ENCODE measurements at regions not wholly inside any gene's neighbourhood (a gene's known extent, or its start where the extent isn't known, plus 50 kb on each side); places are given as distances from the start of the nearest gene placed in this dataset.

DNA sequence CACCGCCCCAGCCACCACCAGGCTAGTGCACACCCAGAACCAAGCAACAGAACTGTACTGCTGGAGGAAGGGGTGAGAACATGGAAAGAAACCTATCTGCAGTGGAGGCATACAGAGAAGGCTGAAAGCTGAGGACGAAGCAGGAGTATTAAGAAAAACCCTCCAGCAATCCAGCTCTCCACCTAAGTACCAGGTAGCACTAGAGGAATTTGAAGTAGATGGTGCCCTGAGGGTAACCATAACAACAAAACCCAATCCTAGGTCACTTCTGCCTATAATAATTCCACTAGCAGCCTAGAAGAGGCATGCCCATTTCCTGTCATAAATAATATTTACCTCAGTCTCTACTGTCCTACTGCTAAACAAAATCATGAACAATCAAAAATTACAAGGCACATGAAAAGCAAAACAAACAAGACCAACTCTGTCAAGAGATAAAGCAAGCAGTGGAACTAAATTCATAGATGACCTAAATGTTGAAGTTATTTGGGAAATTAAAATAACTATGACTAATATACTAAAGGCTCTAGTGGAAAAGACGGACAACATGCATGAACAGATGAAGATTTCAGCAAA, 51.1 kb downstream of the HYCC1 start:
- DNase-seq (ENCODE audit: low read depth in 2 of 2): no peak

DNA sequence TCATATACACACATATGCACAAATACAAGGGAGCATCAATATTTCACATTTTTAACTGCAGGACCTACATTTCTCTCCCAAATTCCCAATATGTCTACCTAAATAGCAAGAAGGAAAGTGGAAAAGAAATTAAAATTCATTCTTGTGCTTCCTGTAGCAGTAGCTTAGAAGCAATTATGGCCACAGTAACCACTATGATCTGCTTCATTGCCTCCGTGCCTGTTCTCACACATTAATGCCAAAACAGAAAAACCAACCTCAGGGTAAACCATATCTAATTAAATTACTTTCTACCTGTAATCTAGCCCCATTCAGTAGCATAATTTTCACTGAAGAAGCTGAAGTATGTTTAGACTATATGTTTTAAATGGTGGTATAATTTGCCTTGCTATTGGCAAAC, 55.2 kb downstream of the HYCC1 start:
- DNase-seq (ENCODE audit: low read depth in 2 of 2): no peak

DNA sequence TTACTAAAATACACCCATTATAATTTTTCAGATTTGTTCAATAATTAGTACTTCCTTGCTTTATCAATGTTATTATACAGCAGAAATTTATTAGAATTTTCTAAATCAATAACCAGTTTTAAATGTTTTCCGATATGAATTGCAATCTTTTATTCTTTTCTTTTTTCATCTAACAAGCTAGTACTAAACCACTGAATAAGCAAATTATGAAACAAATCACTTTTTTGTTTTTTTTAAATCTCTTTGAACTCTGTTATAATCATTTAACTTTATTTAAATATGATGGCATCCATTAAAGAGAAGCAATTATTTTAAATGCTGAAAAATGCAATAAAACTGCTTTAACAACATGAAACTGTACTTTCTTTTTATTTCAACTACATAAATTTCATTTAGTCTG, 59.7 kb downstream of the HYCC1 start:
- DNase-seq (ENCODE audit: low read depth in 2 of 2): no peak

DNA sequence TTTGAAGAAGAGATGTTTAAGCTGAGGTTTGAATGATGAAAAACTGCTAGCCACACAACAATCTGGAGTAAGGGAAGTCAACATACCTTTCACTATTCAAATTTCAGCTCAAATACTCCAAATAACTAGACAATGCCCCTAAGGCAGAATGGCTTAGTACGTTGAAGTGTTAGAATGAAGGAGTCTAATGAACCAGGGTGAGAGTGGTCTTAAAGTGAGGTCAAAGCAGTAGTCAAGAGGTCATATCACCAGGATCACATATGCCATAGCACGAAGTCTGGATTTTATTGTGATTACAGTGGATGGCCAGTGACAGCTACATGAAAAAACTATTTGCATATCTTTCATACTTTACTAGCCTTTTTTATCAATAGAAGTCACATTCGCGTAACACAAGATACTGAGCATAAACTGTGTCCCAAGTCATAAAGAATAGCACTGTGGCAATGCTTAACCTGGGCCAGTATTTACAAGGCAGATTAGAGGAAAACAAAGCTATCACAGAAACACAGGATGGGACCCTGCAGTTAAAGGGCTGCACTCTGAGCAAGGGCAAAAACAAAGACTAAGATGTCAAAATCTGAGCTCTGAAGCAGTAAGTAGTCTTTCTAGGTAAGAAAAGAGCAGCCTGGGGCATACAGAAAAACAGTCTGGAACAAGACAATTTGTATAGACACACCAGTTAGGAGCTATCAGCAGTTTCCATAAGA, 61.5 kb downstream of the HYCC1 start:
- DNase-seq (ENCODE audit: low read depth in 2 of 2): no peak

DNA sequence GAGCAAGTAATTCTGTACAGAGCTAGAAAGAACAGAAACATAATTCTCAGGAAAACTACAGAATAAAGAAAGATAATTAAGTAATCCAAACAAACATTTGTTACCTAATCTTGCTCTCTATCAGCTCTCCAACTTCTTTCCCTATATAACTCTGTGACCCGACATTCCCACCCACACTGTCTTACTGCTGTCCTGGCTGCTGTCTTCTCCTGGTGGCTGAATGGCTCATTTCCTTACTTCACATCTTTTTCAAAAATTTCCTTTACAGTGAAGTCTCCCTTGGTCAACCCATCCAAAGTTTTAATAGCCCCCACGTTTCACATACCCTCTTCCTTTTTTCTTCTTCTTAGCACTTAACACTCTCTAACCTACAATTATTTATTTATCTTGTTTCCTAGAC, 64.0 kb downstream of the HYCC1 start:
- DNase-seq (ENCODE audit: low read depth in 2 of 2): no peak

DNA sequence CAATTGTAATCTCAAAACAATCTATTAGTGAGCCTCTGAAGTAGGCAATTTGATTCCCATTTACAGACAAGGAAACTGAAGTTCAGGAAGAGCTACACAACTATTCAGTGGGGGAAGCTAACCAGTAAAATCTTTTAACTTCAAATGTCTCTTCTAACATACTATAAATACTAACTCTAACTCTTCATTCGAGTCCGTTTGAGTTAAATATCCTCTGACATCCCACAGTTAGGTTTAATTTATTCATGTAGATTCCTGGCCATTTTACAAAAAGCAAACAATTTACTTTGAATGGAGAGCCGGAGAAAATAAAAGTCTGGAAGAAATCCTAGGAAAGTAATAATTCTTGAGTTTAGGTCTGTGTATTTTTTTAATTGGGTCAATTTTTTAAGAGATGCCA, 64.7 kb downstream of the HYCC1 start:
- DNase-seq (ENCODE audit: low read depth in 2 of 2): no peak

DNA sequence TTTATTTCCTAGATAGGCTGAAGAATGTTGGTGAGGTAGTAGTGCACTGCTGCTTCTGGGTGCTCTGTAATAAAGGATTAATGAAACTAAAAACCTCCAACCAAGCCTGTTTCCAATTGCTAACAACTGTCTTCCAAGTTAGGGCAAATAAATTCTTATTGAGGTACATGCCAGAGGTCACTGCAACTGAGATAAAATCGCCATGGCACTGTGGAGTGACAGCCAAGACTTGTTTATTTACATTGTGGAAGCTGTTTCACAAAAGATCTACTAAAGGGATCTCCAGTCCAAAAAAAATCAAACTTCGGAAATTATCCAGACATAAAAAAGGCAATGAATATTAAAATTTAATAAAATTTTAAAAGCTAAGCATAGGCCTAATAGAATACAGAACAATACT, 65.2 kb downstream of the HYCC1 start:
- no peak for DNase-seq (ENCODE audit: low read depth in 2 of 2)

DNA sequence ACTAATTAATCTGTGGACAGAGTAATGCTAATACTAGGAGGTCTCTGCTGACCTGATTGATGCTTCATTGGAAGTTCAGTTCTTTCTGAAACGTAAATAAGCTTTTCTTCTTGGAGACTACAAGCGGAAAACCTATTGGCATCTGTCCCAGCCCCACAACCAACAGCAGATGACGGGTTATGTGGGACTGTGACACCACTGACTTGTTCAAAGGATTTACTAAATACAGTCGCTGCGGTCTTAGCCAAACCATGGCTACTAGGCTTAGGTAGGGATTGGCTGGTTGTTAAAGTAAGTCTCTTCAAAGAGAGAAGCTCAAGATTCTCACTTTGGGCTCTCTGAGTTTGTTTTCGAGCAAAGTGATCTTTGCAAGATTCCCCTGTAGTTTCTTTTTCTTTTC, 68.3 kb downstream of the HYCC1 start:
- DNase-seq (ENCODE audit: low read depth in 2 of 2): no peak

DNA sequence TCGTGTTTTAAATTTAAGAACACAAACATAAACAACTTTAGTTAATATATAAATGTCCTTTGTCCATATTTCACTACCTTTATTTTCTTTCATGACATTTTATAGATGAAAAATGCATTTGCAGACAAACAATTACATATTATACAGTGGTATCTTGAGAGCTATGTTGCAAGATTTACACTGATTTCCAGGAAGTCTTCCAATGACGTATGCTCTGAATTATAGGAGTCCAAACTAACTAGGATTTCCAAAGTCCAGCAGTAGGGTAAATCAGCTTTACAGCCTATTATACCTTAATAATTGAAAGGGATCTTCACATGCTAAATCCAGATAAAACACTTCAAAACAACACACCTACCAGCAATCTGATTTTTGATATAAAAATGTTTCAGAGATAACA, 69.4 kb downstream of the HYCC1 start:
- no peak for DNase-seq (ENCODE audit: low read depth in 2 of 2)

DNA sequence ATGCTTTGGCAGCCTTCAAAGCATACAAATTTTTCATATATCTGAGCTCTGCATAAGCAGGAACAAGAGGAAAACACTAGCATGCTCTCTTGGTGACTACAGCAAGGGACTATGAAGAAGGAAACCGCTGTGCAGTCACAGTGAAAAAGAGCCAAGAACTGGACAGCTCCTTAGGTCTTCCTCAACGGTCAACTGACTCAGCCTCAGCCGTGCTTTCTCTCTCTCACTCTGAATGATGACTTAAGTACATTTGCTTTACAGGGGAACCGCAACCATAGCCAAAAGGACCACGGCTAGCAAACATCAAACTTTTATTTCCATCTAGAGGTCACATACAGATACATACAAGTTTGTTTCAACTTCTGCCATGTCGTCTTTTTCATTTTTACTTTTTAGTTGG, 69.9 kb downstream of the HYCC1 start:
- DNase-seq (ENCODE audit: low read depth in 2 of 2): no peak

DNA sequence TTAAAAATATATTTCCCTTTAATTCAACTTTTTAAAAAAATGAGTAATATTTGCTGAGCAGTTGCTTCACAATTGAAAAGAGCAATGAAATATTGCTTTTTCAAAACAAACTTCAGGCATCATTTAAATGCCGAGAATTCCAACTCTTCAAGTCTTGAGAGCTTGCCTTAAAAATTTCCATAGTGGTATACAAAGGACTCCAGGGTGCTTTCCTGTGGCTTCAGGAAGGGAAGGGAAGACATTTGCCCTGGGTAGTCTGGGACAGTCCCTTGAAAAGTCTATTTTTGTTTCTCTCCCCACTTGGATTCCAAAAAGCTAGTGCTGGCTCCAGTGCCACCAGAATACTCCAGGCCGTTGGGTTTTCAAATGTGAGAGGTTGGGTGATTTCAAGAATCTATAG, 71.7 kb downstream of the HYCC1 start:
- no peak for DNase-seq (ENCODE audit: low read depth in 2 of 2)

DNA sequence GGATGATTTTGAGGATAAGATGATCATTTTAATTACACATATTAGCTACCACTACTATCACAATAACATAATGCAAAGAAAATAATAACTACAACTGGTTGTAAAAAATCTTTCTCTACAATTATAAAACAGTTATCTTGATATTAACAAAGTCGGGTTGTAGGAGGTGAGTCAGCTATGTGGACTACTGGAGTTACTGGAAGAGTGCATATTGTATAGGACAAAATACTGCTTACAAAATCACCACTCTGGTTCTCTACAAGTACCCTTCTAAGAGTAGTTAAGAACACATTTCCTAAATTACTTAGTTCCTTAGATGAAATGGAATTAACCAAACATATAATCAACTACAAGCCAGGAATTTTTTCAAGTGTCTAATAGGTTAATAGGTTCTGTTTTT, 74.1 kb downstream of the HYCC1 start:
- no peak for DNase-seq (ENCODE audit: low read depth in 2 of 2)

DNA sequence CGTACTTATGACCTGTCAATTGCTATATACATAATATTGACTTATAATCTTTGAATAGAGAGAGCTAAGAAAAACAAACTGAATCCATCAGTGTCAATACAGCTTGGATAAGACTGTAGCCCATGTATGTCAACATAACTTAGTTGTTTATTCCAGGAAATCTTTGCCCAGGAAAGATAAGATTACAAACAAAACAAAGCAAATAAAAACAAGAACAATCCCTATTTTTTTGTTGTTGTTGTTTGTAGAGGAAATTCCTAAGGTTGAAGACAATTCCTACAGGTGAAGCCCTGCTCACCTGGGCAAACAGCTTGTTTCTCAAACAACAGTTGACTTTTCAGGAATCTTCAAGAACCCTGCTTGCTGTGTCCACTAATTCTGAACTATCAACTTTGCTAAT, 76.0 kb downstream of the HYCC1 start:
- DNase-seq (ENCODE audit: low read depth in 2 of 2): no peak

DNA sequence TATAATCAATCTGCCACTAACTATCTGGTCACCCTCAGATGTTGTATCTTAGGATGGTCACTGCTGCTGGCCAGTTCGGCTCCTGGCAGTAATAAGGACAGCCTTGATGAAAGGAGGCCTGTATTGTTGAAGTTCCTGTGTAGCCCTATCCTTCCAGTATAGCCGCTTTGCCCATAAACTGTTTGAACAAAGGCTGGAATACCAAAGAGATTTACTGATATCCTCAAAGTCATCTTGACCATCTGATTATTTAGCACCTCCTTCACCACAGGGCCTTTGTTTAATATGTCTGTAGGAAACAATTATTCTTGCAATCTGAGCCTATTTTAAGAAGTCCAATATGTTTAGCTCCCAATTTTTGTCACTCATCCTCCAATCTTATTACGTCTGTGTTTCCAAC, 77.7 kb downstream of the HYCC1 start:
- no peak for DNase-seq (ENCODE audit: low read depth in 2 of 2)

DNA sequence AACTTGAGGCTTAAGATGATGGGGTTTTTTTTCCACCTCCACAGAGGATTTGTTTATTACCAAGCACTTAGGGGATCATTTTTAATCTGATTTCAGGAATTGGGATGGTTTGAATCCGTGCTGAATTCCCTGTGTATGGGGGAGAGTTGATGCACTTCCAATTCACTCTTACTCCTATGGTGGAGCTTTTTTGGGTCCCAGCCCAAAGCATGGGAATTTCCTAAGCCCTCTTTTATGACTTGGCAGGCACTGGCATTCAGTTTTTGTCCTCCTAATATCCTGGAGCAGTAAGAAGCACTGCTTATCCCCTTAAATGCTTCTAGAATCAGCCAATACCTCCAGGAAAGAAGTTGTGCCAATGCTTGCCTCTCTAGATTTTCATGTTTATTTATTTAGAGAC, 78.7 kb downstream of the HYCC1 start:
- DNase-seq (ENCODE audit: low read depth in 2 of 2): no peak

DNA sequence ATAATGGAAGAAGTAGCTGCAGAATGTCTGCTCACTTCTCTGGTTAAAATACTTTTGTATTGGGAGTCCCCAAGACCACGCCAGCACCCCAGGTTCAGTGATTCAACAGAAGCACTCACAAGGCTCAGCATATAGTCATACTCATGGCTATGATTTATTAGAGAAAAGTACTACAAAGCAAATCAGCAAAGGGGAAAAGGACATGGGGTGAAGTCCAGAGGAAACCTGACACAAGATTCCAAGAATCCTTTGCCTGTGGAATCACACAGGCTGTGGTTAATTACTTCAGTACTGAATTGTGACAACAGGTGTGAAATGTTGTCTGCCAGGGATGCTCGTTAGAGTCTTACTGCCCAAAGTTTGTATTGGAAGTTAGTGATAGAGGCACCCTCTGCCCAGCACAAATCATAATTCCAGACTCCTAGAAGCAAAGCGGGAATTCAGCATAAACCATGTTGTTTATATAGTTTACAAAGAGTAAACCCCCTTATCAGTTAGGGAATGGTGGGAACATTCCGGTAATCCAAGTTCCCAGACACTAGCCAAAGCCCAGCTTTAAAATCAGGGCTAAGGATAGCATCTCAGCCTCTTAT, 79.4 kb downstream of the HYCC1 start:
- no peak for DNase-seq (ENCODE audit: low read depth in 2 of 2)

DNA sequence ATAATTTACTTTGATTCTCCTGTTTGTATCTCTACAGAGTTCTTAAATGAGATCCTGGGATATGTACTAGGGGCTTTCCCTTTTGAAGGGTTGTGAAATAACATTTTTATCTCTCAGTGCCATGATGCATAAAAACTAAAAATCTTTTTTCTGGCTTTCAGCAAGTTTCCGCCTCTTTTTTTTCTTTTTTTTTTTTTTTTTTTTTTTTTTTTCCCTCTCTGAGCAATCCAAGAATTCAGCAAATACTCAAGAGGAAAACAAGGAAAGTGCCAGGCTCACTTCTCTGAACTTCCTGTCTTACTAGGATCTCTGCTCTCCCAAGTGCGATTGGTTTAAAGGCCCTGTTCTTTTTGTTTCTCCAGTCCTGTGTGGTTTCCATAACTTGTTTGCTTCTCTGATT, 79.9 kb downstream of the HYCC1 start:
- DNase-seq (ENCODE audit: low read depth in 2 of 2): no peak

DNA sequence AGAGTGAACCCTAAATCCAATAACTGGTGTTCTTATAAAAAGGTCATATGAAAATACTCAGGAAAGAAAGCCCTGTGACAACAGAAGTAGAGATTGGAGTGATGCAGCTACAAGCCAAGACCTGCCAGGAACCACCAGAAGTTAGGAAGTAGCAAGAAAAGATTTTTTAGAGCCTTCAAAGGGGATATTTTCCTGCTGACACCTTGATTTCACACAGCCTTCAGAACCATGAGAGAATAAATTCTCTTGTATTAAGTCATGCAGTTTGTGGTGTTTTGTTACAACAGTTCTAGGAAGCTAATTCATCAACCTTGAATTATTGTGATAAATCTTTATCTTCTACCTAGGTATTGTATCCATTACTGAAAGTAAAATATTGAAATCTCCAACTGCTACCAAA, 81.0 kb downstream of the HYCC1 start:
- DNase-seq (ENCODE audit: low read depth in 2 of 2): no peak

DNA sequence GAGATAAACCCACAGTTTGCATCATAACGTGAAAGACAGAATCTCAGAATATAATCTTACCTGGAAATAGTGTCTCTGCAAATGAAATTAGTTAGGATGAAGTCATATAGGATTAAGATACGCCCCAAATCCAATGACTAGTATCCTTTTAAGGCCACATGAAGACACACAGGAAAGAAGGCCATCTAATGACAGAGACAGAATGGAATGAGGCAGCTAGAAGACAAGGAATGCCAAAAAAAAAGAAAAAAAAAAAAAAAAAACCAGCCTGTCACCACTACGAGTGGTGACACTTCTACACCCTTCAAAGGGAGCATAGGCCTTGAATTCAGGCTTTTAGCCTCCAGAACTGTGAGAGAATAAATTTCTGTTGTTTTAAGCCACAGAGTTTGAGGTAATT, 82.9 kb downstream of the HYCC1 start:
- DNase-seq (ENCODE audit: low read depth in 2 of 2): no peak

DNA sequence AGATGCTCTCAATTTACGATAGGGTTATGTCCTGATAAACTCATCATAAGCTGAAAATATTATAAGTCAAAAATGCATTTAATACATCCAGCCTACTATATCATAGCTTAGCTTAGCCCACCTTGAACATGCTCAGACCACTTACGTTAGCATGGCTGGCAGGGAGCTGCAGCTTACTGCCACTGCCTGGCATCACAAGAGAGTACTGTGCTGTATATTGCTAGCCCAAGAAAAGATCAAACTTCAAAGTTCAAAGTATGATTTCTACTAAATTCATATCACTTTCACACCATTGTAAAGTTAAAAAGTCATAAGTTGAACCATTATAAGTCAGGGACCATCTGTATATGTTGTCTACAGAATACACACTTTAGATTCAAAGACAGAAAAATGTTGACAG, 91.6 kb downstream of the HYCC1 start:
- DNase-seq (ENCODE audit: low read depth in 2 of 2): no peak

DNA sequence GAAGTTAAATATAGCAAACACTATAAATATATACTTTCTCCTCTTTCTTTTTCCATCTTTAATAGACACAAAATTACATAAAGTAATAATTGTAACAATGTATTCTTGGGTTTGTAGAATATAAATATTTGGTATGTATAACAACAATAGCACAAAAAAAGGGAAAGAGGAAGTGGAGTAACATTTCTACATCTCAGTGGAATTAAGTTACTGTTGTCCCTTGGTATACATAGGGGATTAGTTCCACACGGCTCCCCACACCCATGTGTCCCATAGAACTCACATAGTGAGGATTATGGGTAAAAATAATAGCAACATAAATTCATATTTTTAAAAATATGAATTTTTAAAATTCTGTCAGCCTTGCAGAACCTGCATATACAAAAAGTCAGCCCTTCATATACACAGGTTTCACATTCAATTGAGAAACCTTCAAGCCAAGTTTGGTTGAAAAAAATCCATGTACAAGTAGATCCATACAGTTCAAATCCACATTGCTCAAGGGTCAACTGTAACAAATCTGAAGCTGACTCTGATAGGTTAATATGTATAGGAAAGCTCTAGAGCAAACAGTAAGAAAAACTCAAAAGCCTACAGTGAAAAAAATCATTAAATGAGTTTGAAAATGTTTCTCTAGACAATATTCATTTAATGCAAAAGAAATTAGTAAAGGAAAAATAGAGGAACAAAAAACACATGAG, 92.4 kb downstream of the HYCC1 start:
- DNase-seq (ENCODE audit: low read depth in 2 of 2): no peak

DNA sequence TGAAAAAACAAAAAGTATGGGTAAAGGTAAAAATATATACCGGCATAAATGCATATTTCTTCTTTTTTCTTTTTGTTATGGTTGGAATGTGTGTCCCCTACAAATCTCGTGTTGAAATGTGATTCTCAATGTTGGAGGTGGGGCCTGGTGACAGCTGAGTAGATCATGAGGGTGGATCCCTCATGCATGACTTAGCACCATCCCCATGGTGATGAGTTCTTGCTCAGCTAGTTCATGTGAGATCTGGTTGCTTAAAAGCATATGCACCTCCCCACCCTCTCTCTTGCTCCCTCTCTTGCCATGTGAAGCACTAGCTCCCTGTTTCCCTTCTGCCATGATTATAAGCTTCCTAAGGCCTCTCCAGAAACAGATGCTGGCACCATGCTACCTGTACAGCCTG, 93.3 kb downstream of the HYCC1 start:
- DNase-seq (ENCODE audit: low read depth in 2 of 2): no peak

DNA sequence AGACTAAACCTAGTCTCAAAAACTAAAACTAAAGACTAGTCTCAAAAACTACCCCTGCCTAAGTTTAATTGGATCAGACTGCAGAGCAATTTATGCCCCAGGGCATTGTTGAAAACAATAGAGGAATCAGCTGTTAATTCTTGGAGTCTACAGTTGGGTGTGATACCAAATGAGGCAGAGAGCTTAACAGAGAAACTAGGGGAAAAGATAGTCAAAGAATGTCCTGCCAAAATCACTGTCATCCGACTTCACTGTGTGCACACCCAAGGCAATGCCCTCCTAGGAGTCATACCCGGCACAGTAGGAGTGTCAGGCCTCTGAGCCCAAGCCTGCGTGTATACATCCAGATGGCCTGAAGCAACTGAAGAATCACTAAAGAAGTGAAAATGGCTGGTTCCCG, 90.5 kb upstream of the TOMM7 start:
- DNase-seq (ENCODE audit: low read depth in 2 of 2): no peak

Data from stimulated activated CD8-positive, alpha-beta memory T cell treated with anti-CD3 and anti-CD28 coated beads, Interleukin-7, amount 100 ng/mL, for 4 hours (primary cell).